Urothelium cell line (cell line): ENCODE measurements at regions not wholly inside any gene's neighbourhood (a gene's known extent, or its start where the extent isn't known, plus 50 kb on each side); places are given as distances from the start of the nearest gene placed in this dataset.

ENCODE experiments used
- DNase-seq: peaks from one replicate; pipeline ENCODE4 v3.0.0; 2011; ENCODE audit warnings: low spot score, mixed read lengths
- FAIRE-seq: peaks from 2 replicates; lab custom pipeline; 2011; peaks lifted over from hg19 to GRCh38; lab: Jason Lieb, UNC

DNA sequence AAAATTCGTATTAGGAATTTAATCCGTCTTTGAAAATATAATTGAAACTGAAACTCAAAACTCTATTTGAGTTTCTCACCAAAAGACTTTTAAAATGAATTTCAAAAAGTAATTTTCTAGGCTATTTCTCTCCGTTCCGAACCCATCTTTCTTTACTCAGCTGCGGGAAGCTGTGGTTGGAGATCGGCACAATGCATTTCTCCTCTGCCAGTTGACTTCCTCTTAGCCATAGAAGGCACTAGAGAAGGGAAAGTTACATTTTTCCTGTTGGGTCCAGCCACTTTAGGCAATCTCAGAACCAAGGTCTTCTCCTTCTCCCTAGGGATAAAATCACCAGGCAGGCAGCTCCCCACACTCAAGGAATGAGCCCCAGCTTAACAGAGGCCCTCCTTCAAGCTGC lies 133.6 kb upstream of the COL1A2 start:
- FAIRE-seq (no peak), DNase-seq (no peak)

DNA sequence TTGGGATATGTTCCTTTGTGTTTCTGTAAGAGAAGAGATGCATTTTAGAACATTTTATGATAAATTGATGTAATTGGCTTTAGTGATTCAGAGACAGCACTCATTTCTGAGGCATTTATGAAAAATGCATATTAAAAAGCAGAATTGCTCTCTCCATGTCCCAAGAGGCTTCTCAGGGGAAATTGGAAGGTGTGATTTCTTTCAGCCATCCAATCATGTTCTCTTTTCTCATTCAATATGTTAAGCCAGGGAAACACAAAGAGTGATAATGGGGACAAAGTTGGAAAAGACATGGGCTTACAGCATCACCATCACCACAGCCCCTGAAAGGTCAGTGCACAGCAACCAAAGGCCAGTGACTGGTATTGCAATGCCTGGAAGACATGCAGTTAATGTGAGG lies 129.9 kb upstream of the COL1A2 start:
- DNase-seq (no peak), FAIRE-seq (no peak)

DNA sequence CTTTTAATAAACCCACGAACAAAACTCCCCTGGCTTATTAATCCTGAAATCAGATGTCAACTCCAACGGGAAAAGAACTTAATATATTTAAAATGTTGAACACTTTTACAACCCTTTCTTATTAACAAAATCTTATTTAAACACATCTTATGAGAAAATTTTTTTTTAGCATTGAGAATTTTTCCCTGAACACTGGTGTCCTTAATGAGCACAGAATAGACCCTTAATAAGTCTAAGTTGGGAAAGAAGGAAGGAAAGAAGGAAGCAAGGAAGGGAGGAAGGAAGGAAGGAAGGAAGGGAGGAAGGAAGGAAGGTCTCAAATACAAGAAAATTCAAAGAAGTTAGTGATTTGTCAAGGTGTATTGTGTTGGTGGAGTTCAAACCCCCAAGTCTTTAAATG lies 129.2 kb upstream of the COL1A2 start:
- DNase-seq (no peak), FAIRE-seq (no peak)

DNA sequence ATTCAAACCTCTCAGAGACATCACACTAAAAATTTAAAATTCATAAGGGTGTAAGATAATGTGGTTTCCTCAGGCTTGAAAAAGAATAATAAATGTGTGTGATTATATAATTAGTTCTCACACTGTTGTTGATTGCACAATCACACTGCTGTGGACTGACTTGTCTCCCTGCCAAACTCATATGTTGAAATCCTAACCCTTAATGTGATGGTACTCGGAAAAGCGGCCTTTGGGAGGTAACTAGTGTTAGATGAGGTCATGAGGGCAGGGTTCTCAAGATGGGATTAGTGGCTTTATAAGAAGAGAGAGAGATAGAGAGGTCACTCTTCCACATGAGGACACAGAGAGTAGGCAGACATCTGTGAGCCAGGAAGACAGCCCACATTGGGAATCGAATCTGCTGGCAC lies 128.5 kb upstream of the COL1A2 start:
- no peak for FAIRE-seq
- DNase-seq: no peak

DNA sequence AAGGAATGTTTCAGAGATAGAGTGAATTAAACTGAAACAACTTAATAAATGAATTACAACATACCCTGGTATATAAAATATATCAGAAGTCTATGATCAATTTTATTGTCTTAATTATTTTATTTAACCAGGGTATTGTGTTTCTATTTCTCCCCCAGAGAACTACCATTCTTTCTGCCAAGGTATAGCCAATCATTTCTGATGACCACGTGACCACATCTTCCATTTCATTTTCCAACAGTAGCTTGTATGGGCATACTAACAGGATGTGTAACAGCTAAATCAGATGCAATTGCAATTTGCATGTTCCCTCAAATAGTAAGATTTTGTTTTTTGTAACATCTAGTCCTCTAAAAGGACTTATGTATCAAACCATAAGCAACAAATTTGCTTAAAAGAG lies 123.9 kb upstream of the COL1A2 start:
- FAIRE-seq (no peak), DNase-seq (no peak)

DNA sequence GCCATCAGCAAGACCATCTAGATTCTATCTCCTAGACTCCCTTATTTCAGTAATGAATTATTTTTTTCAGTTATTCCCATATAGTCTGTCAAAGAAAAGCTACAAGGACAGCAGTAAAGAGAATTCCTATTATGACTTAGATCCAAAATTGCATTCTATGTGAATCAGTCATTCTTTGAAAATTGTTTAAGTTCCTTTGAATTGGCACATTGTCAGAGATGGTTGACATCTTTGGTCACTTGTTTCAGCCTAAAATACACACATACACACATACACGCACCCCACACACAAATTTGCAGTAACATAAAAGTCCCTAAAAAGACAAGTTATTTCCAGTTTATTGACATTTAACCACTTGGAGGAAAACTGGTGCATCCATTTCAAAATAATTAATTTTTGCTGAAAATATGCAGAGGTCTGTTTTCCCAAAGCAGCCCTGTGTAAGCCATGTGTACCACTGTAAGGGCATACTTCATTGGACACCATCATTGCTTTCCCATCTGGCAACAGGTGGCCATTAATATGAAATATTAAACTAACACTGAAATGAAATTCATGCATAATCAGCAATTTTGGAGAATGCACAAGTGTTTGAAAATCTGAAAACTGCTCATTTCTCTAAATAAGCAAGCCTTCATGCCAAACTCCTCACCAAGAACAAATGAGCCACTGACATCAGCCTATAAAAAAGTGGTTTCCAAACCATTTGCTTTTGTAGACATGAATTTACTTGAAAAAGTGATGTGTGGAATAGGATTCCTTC lies 121.7 kb upstream of the COL1A2 start:
- FAIRE-seq: no peak

DNA sequence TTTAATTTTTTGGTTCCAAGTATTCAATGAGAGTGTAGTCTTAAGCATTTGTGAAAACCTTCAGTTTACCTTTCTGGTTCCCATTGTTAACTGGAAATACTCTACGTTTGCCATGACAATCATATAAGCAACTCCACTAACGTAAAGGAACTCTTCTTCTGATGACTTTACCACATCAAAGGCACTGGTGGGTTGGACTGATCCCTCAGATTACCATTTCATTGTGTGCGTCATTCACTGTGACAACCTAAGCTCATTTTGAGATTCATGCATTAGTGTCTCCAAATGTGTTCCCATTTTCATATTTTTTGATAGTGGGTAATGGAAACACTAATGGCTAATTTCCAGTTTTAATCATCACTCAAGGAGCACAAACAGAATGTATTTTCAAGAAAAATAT lies 119.9 kb upstream of the COL1A2 start:
- no peak for DNase-seq
- no peak for FAIRE-seq

More for the DNA sequence above, 121.7 kb upstream of the COL1A2 start:
- DNase-seq: no peak

DNA sequence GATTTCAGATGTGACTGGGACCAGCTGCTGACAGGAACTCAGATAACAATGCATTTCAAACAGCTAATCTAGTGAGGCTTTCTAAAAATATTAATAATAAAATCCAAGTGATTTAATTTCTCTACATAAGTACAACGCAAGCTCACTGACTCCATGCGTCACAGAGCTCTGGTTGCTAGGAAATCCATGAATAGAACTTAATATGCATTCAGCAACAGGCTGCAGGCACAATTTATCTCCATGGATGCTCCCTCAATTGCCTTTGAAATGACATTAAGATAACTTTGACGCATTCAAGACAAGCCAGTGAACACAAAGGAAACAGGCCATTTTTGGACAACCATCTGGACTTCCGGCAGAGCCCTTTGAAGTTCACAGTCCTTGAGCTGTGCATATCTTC lies 118.7 kb upstream of the COL1A2 start:
- DNase-seq (no peak), FAIRE-seq (no peak)

DNA sequence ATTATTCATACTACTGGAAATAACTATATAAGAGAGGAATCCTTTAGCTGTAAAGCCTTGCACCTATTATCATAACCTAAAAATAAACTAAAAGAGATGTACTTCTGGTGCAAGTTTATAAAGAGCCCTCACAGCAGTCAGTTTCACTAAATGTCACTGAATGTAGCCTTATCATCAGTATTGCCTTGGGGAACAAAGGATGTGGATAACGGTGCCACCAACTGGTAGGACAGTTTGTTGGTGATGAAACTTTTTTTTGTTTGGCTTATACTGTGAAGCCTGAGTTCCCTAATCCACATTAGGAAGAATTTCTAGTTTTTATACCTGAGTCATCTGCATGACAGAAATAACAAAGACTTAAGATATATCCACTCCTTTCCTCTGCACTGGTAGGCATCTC lies 117.9 kb upstream of the COL1A2 start:
- DNase-seq (peak; percentile 37), FAIRE-seq (no peak)

DNA sequence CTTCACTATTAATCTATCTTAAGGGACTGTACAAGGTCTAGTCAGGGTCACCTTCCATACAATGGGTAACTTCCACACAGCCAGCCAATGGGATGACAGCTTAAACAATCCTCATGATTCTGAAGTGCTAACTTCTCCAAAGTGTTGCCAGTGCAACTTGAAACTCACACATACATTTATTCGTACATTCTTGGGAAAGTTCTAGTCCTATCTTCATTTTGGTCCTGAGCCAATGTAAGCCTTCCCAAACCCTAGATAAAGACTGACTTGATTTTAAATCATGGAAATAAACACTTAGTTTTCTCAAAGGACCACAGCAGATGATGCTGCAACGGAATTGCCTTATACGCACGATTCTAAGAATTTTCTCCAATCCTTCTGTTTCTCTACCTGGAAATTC lies 117.5 kb upstream of the COL1A2 start:
- no peak for FAIRE-seq

DNA sequence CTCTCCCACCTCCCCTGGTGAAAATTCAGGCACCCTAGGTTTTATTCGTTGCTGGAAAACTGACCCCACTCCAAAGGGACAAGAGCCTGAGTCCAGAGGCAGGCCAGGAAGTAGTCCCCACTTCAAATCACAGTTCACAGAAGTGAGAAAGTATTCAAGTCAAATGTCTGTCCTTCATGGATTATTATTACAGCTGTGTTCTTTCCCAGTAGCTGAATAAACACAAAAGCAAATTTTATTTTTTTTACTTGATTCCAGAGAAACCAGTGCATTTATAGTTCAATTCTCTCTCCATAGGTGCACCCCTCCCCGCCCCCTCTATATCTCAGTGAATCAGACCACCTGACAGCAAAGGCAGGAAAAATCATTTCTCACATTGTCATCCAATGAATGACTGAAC lies 113.8 kb upstream of the COL1A2 start:
- FAIRE-seq (no peak), DNase-seq (no peak)

More for the DNA sequence above, 117.5 kb upstream of the COL1A2 start:
- no peak for DNase-seq

DNA sequence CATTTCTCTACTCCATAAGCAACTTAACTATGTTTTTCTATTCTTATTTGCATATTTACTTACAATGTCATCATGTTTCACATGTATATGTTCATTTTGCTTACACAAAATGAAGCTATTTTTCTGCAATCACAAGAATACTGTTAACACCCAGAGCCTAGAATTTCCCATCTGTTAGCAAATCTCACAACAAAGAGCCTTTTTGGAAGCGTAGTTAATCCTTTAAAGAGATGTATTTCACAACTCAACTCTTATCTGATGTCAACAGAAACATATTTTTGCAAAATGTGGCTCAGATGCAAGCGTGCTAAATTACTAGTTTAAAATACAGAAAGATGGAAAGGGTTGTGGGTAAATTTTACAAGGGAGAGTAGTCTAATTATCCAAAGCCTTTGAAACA lies 110.6 kb upstream of the COL1A2 start:
- FAIRE-seq (no peak), DNase-seq (no peak)

DNA sequence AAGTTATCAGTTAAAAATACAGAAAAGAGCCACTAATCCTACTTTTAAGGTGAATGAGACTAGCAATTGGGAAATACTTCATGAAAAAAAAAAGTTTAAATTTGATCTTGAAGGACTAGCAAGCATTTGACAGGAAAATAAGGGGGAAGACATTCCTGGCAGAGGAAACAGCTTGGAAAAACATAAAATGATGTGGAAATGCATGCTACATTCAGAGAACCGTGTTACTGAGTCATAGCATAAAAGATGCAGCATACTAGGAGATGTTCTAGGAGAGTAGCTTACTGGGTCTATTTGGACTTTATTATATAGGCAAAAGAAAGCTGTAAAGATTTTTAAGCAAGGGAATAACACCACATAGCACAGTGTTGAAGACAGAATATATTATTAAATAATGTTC lies 108.6 kb upstream of the COL1A2 start:
- FAIRE-seq: no peak
- DNase-seq: no peak

DNA sequence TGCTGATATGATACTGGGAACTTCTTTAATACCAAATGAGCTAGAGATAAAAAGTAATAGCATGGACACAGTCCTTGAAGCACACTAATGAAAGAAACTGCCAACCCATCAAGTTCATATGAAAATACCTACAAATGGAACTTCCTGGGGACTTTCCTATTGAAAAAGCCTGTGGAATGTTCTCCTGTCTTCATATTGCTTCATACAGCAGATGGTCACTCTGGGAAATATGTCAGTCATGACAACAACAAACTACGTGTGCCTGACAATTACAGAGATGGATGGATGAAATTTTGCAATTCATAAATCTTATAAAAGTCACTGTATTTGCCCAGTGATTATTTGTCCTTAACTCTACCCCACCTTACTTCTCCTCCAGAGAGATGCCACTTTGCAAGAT lies 106.6 kb upstream of the COL1A2 start:
- FAIRE-seq (no peak), DNase-seq (no peak)

DNA sequence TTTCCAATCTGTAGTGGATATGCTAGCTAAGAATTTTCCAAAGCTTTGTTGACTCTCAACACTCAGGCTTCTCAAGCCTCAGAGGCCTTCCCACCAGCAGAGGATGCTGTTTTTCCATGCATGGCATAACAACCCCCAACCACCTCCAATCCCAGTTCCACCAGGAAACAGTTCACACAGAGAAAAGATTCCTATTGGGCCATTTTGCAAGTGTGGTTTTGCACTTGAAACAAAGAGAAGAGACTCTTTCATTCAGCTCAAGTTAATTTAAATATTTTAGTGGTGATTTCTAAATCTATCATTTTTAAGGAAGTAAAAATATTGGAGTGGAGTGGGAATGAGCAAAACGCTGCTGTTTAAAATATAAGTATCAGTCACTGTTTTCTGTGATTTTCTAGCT lies 105.6 kb upstream of the COL1A2 start:
- FAIRE-seq (peak; percentile 30), DNase-seq (peak; percentile 82)

DNA sequence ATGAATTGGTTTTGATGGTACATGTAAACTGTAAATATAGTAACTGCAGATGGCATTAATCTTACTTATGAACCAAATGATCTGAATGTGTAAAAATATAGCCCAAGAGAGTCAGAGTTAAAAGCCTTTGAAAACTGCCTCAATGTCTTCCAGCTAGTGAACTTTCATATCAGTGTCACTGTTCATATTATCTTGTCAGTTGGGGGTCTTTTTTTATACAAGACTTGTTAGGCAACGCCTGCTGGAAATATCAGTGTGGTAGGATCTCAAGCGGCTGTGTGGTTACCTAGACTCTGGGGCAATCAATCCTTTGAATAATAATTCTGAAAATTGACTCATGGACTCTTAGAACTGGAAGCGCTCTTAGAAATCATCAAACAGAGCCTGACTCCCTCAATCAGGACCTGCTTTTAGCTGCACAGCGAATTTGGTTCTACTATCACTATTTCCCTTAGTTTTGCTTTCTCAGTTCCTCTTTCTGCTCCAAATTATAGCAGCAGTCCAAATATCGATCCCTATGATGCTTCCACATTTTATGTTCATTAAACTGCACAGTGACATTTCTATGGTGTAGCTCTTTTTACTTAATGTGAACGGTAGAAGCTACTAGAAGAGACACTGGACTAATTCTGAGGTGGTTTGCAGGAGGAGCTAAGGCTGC lies 100.1 kb upstream of the COL1A2 start:
- FAIRE-seq (no peak), DNase-seq (no peak)

DNA sequence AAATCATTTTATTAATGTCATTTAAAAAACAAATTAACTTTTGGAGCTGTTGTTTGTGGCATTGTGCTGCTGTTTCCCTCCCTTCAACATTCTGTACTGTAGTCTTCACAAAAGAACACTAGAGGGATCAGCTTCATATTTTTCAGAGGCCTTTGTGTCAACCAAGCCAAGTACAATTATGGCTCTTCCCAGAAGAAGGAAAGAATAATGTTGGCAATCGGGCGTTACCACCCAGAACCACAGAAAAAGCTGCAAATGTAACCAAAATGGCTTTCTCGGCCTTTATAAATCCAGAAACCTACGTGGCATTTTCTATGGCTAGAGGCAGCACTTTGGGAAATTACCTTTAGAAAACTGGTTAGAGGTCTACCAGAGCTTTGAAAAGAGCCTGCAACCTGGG lies 98.8 kb upstream of the COL1A2 start:
- DNase-seq (peak; percentile 31), FAIRE-seq (no peak)

DNA sequence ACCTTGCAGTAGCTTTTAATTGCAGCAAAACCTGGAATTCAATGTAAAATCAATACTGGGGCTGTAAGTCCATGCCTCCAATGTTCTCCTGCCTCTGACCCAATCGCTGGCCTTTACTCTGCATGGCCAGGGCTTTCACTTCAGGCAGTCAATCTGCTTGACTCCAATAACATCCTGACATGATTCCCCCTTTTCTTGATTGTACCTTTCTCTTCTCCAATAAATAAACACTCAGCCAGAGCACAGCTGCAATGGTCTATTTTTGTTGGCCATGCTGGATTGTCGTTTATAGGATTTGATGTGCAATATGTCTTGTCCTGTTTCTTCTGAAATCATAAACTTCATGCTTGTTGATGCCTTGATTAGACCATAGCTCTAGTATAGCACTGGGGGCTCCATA lies 97.8 kb upstream of the COL1A2 start:
- no peak for FAIRE-seq

DNA sequence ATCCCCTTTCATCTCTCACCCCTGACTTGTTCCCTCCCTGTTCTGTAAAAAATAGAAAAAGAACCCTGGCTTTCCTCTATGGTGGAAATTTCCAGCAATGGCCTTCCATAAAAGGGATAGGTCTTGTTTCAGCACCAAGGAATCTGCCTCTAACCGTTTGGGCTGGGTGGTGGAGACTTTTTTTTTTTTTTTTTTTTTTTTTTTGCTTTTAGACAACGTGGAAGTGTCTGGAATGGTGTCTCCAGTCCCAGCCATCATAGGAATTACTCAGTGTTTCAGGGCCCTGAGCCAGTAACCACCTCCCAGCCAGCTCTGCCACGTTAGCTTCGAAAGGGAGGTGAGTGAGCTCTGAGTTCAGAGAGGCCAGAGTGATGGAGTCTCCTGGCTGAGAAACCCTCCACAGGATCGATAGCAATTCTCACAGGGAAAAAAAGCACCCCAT lies 97.3 kb upstream of the COL1A2 start:
- peak; percentile 63 for FAIRE-seq
- DNase-seq: peak; percentile 79

More for the DNA sequence above, 97.8 kb upstream of the COL1A2 start:
- DNase-seq: no peak

DNA sequence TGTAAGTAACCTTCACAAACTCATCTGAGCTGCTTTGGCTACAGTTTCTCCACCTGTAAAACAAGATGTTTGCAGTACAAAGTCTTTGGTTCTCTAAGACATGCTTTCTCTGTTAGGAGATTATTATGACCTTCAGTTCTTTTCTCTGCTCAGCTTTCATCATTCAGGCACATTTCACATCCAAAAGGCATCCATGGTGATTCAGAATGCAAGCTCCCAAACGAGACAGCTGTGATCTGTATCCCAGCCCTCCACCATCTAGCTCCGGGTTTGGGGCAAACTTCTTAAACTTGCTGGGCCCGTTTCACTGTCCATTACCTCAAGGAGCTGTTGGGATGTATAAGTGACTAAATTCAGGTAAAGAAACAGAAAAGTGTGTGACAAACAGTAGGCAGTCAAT lies 95.8 kb upstream of the COL1A2 start:
- DNase-seq (no peak), FAIRE-seq (no peak)

DNA sequence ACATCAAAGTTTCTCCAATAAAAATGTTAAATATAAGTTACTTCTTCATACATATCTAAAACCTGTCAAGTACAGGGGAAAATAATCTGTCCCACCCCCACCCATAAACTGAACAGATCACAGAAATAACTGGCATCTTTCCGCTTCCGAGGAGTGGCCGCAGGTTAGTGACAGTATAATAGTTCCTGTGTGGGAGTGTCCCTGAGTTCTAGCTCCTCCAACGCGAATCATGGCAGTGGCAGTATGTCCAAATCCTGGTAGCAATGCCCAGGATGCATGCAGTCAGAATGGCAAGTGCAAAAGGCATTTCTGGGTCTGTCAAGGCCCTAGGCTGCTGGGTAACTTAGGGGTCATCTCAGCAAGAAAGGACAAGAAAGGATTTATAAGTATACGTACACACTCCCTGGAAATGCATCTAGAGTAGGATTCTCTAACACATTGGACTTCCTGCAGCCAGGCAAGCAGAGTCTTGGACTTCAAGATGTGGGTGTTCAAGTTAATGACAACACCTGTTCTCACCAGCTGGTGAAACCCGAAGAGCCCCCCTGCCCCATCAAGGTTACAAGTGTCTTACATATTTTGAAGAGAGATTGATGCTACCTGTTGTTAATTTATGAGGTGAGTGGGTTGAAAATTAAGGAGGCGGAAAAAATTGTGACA lies 94.4 kb upstream of the COL1A2 start:
- peak; percentile 40 for DNase-seq
- peak; percentile 89 for FAIRE-seq

DNA sequence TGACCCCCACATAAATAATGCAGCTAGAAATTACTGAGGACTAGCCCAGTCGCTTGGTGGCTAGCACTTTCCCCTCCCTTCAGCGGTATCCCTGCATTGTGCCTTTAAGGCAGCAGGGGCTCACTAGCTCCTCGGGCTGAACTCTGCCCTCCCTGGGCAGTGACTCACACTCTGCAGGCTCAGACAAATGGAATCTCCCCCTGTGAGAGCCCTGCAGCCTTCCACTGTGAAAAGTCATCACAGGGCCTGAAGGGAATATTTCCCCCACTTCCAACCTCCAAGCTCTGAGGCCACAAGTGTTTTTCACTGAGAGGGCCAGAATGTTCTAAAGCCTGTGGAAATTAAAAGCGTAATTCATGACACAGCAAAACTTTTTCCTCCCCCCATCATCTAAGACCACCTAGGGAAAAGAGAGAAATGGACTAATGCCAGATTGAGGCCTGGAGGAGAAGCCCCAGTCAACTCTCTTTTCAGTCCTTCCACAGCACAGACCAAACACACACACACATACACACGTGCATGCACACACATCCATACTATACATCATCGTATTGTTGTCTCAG lies 93.6 kb upstream of the COL1A2 start:
- peak; percentile 97 for DNase-seq
- FAIRE-seq: peak; percentile 74
